WTC11 (cell line): ENCODE measurements at regions not wholly inside any gene's neighbourhood (a gene's known extent, or its start where the extent isn't known, plus 50 kb on each side); places are given as distances from the start of the nearest gene placed in this dataset.
"Not testable (repeated sequence)": the region's sequence is repeated elsewhere in the genome, so short reads cannot be mapped to it uniquely, and the experiment has no call there.

ENCODE experiments used
- ATAC-seq: fragments of 200-7000 bp; cut with Tn5 transposase; 2 replicates; pipeline ENCODE4 v1.10.0; 2021; ENCODE audit warnings: mild to moderate bottlenecking, moderate library complexity
- CTCF ChIA-PET: fragments of 300-600 bp; sonication (Branson Sonifier 250); formaldehyde crosslinking; loops from one replicate; lab custom pipeline; 2021; ENCODE audit warnings: antibody characterized with exemption; lab: Charles Lee
- POLR2A ChIA-PET: fragments of 350-600 bp; sonication (Branson Sonifier 250); formaldehyde crosslinking; loops from one replicate; lab custom pipeline; 2021; ENCODE audit warnings: antibody characterized with exemption; lab: Charles Lee
- DNase-seq: peaks from one replicate; pipeline ENCODE4 v3.0.0; 2021; ENCODE audit warnings: low spot score
- H3K27ac Mint-ChIP-seq: 2 replicates; pipeline ENCODE4 v1.8.0; 2021; ENCODE audit warnings: mixed read lengths
- H3K27me3 Mint-ChIP-seq: 2 replicates; pipeline ENCODE4 v1.8.0; 2021; ENCODE audit warnings: low read depth, mild to moderate bottlenecking, moderate library complexity, mixed read lengths
- H3K36me3 Mint-ChIP-seq: 2 replicates; pipeline ENCODE4 v1.8.0; 2021; ENCODE audit warnings: mixed read lengths
- H3K4me1 Mint-ChIP-seq: 2 replicates; pipeline ENCODE4 v1.8.0; 2022; ENCODE audit warnings: mixed read lengths
- H3K4me3 Mint-ChIP-seq: 2 replicates; pipeline ENCODE4 v1.8.0; 2021; ENCODE audit warnings: mild to moderate bottlenecking, moderate library complexity, mixed read lengths
- H3K9me3 Mint-ChIP-seq: 2 replicates; pipeline ENCODE4 v1.8.0; 2021; ENCODE audit warnings: mixed read lengths
- FOXK1 ChIP-seq: sonication (generic); formaldehyde crosslinking; IDR thresholded peaks from 2 replicates; pipeline ENCODE4 v1.8.0; 2022; ENCODE audit warnings: mild to moderate bottlenecking, moderate library complexity, missing genetic modification reagents
- GABPB1 ChIP-seq: sonication (generic); formaldehyde crosslinking; IDR thresholded peaks from 2 replicates; pipeline ENCODE4 v1.8.1; 2023; ENCODE audit warnings: mild to moderate bottlenecking, missing genetic modification reagents
- GRHL2 ChIP-seq: fragments of 250-450 bp; sonication (Bioruptor Pico); IDR thresholded peaks from 2 replicates; pipeline ENCODE4 v1.8.0; 2022; ENCODE audit warnings: mild to moderate bottlenecking, moderate library complexity; ENCODE audit not compliant: insufficient replicate concordance, severe bottlenecking
- HMGA2 ChIP-seq: fragments of 250-450 bp; sonication (Bioruptor Pico); IDR thresholded peaks from 2 replicates; pipeline ENCODE4 v1.4.0; 2021; ENCODE audit warnings: mild to moderate bottlenecking, moderate library complexity
- SMAD4 ChIP-seq: sonication (generic); formaldehyde crosslinking; IDR thresholded peaks from 2 replicates; pipeline ENCODE4 v1.8.0; 2022; ENCODE audit warnings: mild to moderate bottlenecking, missing genetic modification reagents
- TCF7 ChIP-seq: sonication (generic); formaldehyde crosslinking; IDR thresholded peaks from 2 replicates; pipeline ENCODE4 v1.8.0; 2022; ENCODE audit warnings: mild to moderate bottlenecking, low read depth, missing genetic modification reagents, moderate library complexity
- ZNF121 ChIP-seq: sonication (generic); formaldehyde crosslinking; IDR thresholded peaks from 2 replicates; pipeline ENCODE4 v1.8.0; 2023; ENCODE audit warnings: missing genetic modification reagents
- ZNF232 ChIP-seq: sonication (generic); formaldehyde crosslinking; IDR thresholded peaks from 2 replicates; pipeline ENCODE4 v1.8.0; 2022; ENCODE audit warnings: mild to moderate bottlenecking, missing genetic modification reagents
- ZNF263 ChIP-seq: sonication (generic); formaldehyde crosslinking; IDR thresholded peaks from 2 replicates; pipeline ENCODE4 v1.8.1; 2022; ENCODE audit warnings: low read depth, mild to moderate bottlenecking, moderate library complexity, missing genetic modification reagents
- ZNF423 ChIP-seq: fragments of 250-450 bp; sonication (Bioruptor Pico); IDR thresholded peaks from 2 replicates; pipeline ENCODE4 v2.1.2; 2022; ENCODE audit warnings: mild to moderate bottlenecking, moderate library complexity
- TF ChIP-seq, protein P1 (sequence below): sonication (generic); formaldehyde crosslinking; conservative IDR thresholded peaks from 2 replicates; pipeline ENCODE4 v1.8.1; 2023; ENCODE audit warnings: mild to moderate bottlenecking, low read depth, missing genetic modification reagents, moderate library complexity
- TF ChIP-seq, protein P2 (sequence below): fragments of 250-450 bp; sonication (Bioruptor Pico); IDR thresholded peaks from 2 replicates; pipeline ENCODE4 v1.9.0; 2021; ENCODE audit warnings: mild to moderate bottlenecking
- TF ChIP-seq, protein P3 (sequence below): sonication (generic); formaldehyde crosslinking; IDR thresholded peaks from 2 replicates; pipeline ENCODE4 v1.8.1; 2023; ENCODE audit warnings: mild to moderate bottlenecking, missing genetic modification reagents, moderate library complexity
- TF ChIP-seq, protein P4 (sequence below): sonication (generic); formaldehyde crosslinking; IDR thresholded peaks from 2 replicates; pipeline ENCODE4 v1.8.1; 2023; ENCODE audit warnings: mild to moderate bottlenecking, missing genetic modification reagents
- TF ChIP-seq, protein P5 (sequence below): fragments of 250-450 bp; sonication (Bioruptor Pico); IDR thresholded peaks from 2 replicates; pipeline ENCODE4 v1.8.0; 2021; ENCODE audit warnings: mild to moderate bottlenecking
- TF ChIP-seq, protein P6 (sequence below): sonication (generic); formaldehyde crosslinking; conservative IDR thresholded peaks from 2 replicates; pipeline ENCODE4 v1.8.1; 2022; ENCODE audit warnings: mild to moderate bottlenecking, missing genetic modification reagents
- TF ChIP-seq, protein P7 (sequence below): sonication (generic); formaldehyde crosslinking; IDR thresholded peaks from 2 replicates; pipeline ENCODE4 v1.8.0; 2023; ENCODE audit warnings: missing genetic modification reagents, mild to moderate bottlenecking, borderline replicate concordance

DNA sequence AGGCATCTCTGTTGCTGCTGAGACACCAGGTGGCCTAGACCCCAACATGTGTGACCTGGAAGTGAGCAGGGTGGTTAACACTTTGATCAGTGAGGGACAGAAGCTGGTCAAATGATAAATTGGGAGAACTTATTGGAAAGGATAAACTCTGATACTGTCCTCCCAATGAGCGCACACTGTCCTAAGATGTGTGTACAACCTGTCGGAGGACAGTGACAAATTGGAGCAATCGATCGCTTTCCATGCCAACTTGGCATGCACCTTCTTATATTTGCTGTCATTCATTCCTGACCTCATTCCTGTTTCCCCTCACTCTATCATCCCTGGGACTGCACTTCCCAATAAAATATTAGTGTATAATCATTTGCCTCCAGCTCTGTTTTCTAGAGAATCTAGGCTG lies 198.7 kb upstream of the PROK2 start:
- Mint-ChIP-seq H3K4me1 (peaks cover 15% of the 10 kb centered on the region), H3K9me3 (peaks cover 9% of the 10 kb centered on the region), H3K4me3 (no peak overlapping the region), H3K36me3 (no peaks in the 10 kb centered on the region), H3K27me3 (no peaks in the 10 kb centered on the region), H3K27ac (no peak overlapping the region)
- ATAC-seq (no peak), DNase-seq (no peak)
- TF ChIP-seq ZNF232 (CRISPR knock-in tag), result no peak
- TF ChIP-seq, protein P1, sequence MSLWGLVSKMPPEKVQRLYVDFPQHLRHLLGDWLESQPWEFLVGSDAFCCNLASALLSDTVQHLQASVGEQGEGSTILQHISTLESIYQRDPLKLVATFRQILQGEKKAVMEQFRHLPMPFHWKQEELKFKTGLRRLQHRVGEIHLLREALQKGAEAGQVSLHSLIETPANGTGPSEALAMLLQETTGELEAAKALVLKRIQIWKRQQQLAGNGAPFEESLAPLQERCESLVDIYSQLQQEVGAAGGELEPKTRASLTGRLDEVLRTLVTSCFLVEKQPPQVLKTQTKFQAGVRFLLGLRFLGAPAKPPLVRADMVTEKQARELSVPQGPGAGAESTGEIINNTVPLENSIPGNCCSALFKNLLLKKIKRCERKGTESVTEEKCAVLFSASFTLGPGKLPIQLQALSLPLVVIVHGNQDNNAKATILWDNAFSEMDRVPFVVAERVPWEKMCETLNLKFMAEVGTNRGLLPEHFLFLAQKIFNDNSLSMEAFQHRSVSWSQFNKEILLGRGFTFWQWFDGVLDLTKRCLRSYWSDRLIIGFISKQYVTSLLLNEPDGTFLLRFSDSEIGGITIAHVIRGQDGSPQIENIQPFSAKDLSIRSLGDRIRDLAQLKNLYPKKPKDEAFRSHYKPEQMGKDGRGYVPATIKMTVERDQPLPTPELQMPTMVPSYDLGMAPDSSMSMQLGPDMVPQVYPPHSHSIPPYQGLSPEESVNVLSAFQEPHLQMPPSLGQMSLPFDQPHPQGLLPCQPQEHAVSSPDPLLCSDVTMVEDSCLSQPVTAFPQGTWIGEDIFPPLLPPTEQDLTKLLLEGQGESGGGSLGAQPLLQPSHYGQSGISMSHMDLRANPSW (CRISPR knock-in tag), result no peak
- TF ChIP-seq, protein P2, sequence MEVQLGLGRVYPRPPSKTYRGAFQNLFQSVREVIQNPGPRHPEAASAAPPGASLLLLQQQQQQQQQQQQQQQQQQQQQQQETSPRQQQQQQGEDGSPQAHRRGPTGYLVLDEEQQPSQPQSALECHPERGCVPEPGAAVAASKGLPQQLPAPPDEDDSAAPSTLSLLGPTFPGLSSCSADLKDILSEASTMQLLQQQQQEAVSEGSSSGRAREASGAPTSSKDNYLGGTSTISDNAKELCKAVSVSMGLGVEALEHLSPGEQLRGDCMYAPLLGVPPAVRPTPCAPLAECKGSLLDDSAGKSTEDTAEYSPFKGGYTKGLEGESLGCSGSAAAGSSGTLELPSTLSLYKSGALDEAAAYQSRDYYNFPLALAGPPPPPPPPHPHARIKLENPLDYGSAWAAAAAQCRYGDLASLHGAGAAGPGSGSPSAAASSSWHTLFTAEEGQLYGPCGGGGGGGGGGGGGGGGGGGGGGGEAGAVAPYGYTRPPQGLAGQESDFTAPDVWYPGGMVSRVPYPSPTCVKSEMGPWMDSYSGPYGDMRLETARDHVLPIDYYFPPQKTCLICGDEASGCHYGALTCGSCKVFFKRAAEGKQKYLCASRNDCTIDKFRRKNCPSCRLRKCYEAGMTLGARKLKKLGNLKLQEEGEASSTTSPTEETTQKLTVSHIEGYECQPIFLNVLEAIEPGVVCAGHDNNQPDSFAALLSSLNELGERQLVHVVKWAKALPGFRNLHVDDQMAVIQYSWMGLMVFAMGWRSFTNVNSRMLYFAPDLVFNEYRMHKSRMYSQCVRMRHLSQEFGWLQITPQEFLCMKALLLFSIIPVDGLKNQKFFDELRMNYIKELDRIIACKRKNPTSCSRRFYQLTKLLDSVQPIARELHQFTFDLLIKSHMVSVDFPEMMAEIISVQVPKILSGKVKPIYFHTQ, result no peak
- TF ChIP-seq, protein P3, sequence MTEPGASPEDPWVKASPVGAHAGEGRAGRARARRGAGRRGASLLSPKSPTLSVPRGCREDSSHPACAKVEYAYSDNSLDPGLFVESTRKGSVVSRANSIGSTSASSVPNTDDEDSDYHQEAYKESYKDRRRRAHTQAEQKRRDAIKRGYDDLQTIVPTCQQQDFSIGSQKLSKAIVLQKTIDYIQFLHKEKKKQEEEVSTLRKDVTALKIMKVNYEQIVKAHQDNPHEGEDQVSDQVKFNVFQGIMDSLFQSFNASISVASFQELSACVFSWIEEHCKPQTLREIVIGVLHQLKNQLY (CRISPR knock-in tag), result no peak
- TF ChIP-seq ZNF263 (CRISPR knock-in tag), result no peak
- no peak for TF ChIP-seq HMGA2 (CRISPR knock-in tag)
- no peak for TF ChIP-seq ZNF423 (CRISPR knock-in tag)
- TF ChIP-seq FOXK1 (CRISPR knock-in tag), result no peak
- no peak for TF ChIP-seq GRHL2
- TF ChIP-seq, protein P4, sequence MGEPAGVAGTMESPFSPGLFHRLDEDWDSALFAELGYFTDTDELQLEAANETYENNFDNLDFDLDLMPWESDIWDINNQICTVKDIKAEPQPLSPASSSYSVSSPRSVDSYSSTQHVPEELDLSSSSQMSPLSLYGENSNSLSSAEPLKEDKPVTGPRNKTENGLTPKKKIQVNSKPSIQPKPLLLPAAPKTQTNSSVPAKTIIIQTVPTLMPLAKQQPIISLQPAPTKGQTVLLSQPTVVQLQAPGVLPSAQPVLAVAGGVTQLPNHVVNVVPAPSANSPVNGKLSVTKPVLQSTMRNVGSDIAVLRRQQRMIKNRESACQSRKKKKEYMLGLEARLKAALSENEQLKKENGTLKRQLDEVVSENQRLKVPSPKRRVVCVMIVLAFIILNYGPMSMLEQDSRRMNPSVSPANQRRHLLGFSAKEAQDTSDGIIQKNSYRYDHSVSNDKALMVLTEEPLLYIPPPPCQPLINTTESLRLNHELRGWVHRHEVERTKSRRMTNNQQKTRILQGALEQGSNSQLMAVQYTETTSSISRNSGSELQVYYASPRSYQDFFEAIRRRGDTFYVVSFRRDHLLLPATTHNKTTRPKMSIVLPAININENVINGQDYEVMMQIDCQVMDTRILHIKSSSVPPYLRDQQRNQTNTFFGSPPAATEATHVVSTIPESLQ (CRISPR knock-in tag), result no peak
- TF ChIP-seq SMAD4 (CRISPR knock-in tag), result no peak
- CTCF ChIA-PET, result no interaction called here
- POLR2A ChIA-PET, result no interaction called here

DNA sequence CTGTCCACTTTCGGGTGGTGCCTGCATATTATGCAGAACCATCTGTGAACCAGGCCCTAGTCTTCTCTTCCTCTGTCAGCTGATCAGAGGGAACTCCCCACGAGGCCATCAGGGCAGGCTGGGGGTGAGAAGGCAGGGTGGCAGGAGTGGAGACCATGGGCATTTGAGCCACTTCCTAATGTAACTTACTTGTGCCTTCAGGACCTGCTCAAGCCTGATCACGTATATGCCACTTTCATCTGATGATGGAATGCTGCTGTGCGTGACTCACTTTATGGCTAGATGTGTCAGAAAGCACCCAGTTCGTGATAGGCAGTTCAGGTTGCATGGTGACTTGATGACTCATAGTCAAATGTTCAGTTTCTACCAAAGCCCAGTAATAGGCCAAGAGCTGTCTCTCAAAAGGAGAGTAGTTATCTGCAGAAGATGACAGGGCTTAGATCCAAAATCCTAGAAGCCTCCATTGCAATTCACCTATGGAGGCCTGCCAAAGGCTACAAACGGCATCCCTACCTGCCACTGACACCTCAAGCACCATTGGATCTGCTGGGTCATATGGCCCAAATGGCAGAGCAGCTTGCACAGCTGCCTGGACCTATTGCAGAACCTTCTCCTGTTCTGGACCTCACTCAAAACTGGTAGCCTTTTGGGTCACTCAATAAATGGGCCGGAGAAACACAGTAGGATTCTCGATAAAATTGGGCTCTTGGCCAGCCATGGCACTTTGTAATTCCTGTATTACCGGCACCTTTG lies 197.7 kb upstream of the PROK2 start:
- H3K4me1 Mint-ChIP-seq, result peaks cover 20% of the 10 kb centered on the region
- H3K27ac Mint-ChIP-seq, POLR2A ChIA-PET, ATAC-seq, H3K27me3 Mint-ChIP-seq, H3K36me3 Mint-ChIP-seq, CTCF ChIA-PET, H3K9me3 Mint-ChIP-seq, H3K4me3 Mint-ChIP-seq, DNase-seq: not testable (repeated sequence)

DNA sequence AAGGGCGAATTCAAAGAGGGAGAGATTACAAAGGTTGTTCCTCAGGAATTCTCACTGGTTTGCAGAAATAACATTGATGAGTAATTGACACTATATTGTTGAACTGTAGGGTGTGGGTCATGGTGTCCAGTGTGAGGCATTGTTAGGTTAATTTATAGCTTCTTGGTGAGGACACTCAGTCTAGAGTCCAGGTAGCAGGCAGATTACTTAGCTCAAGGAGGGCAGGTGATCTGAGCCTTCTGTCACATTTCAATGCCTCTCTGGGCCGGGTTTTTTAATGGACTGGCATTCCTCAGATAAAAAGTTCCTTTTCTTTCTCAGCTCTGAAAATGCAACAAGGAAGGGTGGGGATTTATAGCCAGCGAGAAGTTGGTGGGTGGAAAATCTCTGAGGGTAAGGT lies 194.2 kb upstream of the PROK2 start:
- ATAC-seq, result no peak
- CTCF ChIA-PET, result no interaction called here
- no peaks in the 10 kb centered on the region for H3K27me3 Mint-ChIP-seq
- no peaks in the 10 kb centered on the region for H3K36me3 Mint-ChIP-seq
- no peak overlapping the region for H3K4me3 Mint-ChIP-seq
- POLR2A ChIA-PET, result interaction anchor here (0.7 kb wide), 1 partner anchor 52 kb away, joined by 3 read pairs; no protein-coding TSS in a partner anchor
- peaks cover 21% of the 10 kb centered on the region for H3K4me1 Mint-ChIP-seq
- H3K27ac Mint-ChIP-seq, result no peak overlapping the region
- peaks cover 24% of the 10 kb centered on the region for H3K9me3 Mint-ChIP-seq
- no peak for DNase-seq
- TF ChIP-seq, protein P5, sequence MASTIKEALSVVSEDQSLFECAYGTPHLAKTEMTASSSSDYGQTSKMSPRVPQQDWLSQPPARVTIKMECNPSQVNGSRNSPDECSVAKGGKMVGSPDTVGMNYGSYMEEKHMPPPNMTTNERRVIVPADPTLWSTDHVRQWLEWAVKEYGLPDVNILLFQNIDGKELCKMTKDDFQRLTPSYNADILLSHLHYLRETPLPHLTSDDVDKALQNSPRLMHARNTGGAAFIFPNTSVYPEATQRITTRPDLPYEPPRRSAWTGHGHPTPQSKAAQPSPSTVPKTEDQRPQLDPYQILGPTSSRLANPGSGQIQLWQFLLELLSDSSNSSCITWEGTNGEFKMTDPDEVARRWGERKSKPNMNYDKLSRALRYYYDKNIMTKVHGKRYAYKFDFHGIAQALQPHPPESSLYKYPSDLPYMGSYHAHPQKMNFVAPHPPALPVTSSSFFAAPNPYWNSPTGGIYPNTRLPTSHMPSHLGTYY (CRISPR knock-in tag), result no peak
- TF ChIP-seq GABPB1 (CRISPR knock-in tag), result no peak
- TF ChIP-seq, protein P6, sequence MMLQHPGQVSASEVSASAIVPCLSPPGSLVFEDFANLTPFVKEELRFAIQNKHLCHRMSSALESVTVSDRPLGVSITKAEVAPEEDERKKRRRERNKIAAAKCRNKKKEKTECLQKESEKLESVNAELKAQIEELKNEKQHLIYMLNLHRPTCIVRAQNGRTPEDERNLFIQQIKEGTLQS, result no peak
- TF ChIP-seq ZNF121 (CRISPR knock-in tag), result no peak
- TF ChIP-seq GRHL2, result no peak
- TF ChIP-seq TCF7 (CRISPR knock-in tag), result no peak
- TF ChIP-seq, protein P7, sequence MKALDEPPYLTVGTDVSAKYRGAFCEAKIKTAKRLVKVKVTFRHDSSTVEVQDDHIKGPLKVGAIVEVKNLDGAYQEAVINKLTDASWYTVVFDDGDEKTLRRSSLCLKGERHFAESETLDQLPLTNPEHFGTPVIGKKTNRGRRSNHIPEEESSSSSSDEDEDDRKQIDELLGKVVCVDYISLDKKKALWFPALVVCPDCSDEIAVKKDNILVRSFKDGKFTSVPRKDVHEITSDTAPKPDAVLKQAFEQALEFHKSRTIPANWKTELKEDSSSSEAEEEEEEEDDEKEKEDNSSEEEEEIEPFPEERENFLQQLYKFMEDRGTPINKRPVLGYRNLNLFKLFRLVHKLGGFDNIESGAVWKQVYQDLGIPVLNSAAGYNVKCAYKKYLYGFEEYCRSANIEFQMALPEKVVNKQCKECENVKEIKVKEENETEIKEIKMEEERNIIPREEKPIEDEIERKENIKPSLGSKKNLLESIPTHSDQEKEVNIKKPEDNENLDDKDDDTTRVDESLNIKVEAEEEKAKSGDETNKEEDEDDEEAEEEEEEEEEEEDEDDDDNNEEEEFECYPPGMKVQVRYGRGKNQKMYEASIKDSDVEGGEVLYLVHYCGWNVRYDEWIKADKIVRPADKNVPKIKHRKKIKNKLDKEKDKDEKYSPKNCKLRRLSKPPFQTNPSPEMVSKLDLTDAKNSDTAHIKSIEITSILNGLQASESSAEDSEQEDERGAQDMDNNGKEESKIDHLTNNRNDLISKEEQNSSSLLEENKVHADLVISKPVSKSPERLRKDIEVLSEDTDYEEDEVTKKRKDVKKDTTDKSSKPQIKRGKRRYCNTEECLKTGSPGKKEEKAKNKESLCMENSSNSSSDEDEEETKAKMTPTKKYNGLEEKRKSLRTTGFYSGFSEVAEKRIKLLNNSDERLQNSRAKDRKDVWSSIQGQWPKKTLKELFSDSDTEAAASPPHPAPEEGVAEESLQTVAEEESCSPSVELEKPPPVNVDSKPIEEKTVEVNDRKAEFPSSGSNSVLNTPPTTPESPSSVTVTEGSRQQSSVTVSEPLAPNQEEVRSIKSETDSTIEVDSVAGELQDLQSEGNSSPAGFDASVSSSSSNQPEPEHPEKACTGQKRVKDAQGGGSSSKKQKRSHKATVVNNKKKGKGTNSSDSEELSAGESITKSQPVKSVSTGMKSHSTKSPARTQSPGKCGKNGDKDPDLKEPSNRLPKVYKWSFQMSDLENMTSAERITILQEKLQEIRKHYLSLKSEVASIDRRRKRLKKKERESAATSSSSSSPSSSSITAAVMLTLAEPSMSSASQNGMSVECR (CRISPR knock-in tag), result no peak
